HepG2 (cell line): ENCODE measurements at regions not wholly inside any gene's neighbourhood (a gene's known extent, or its start where the extent isn't known, plus 50 kb on each side); places are given as distances from the start of the nearest gene placed in this dataset.

Source experiments
- ELF3 ChIP-seq: IDR thresholded peaks from 2 replicates; pipeline ENCODE4 v1.6.1; 2016; ENCODE audit warnings: missing genetic modification reagents, missing compliant biosample characterization
- MXI1 ChIP-seq: IDR thresholded peaks from 3 replicates; pipeline ENCODE4 v1.6.1; 2012; ENCODE audit warnings: low read depth, low read length, inconsistent platforms, borderline replicate concordance
- RFX3 ChIP-seq: IDR thresholded peaks from 2 replicates; pipeline ENCODE4 v1.6.1; 2016; ENCODE audit warnings: missing biosample characterization, missing genetic modification reagents
- ZBTB7B ChIP-seq: sonication (generic); formaldehyde crosslinking; IDR thresholded peaks from 2 replicates; pipeline ENCODE4 v1.4.0; 2020; ENCODE audit warnings: missing genetic modification reagents
- ZNF232 ChIP-seq: sonication (generic); formaldehyde crosslinking; IDR thresholded peaks from 2 replicates; pipeline ENCODE4 v1.4.0; 2020; ENCODE audit warnings: missing genetic modification reagents, borderline replicate concordance
- ZNF253 ChIP-seq: sonication (generic); formaldehyde crosslinking; IDR thresholded peaks from 2 replicates; pipeline ENCODE4 v1.8.0; 2022; ENCODE audit warnings: mild to moderate bottlenecking, missing genetic modification reagents, borderline replicate concordance
- ZNF350 ChIP-seq: sonication (generic); formaldehyde crosslinking; IDR thresholded peaks from 2 replicates; pipeline ENCODE4 v1.4.0; 2020; ENCODE audit warnings: mild to moderate bottlenecking, low read depth, missing genetic modification reagents, borderline replicate concordance
- ZNF354B ChIP-seq: sonication (generic); formaldehyde crosslinking; IDR thresholded peaks from 2 replicates; pipeline ENCODE4 v1.8.0; 2022; ENCODE audit warnings: mild to moderate bottlenecking, missing genetic modification reagents
- ZNF382 ChIP-seq: sonication (generic); formaldehyde crosslinking; IDR thresholded peaks from 2 replicates; pipeline ENCODE4 v1.5.0; 2020; ENCODE audit warnings: missing genetic modification reagents, mild to moderate bottlenecking, borderline replicate concordance
- ZNF552 ChIP-seq: sonication (generic); formaldehyde crosslinking; IDR thresholded peaks from 2 replicates; pipeline ENCODE4 v1.9.0; 2022; ENCODE audit warnings: missing genetic modification reagents, mild to moderate bottlenecking, borderline replicate concordance
- ZNF839 ChIP-seq: sonication (generic); formaldehyde crosslinking; IDR thresholded peaks from 2 replicates; pipeline ENCODE4 v1.4.0; 2020; ENCODE audit warnings: missing genetic modification reagents, mild to moderate bottlenecking, borderline replicate concordance
- TF ChIP-seq, protein P1 (sequence below): sonication (generic); formaldehyde crosslinking; IDR thresholded peaks from 2 replicates; pipeline ENCODE4 v1.4.0; 2020; ENCODE audit warnings: low read depth, missing genetic modification reagents
- TF ChIP-seq, protein P2 (sequence below): sonication (generic); formaldehyde crosslinking; IDR thresholded peaks from 2 replicates; pipeline ENCODE4 v1.8.1; 2023; ENCODE audit warnings: mild to moderate bottlenecking, inconsistent platforms, moderate library complexity, missing genetic modification reagents, borderline replicate concordance
- TF ChIP-seq, protein P3 (sequence below): sonication (generic); formaldehyde crosslinking; IDR thresholded peaks from 2 replicates; pipeline ENCODE4 v1.4.0; 2020; ENCODE audit warnings: missing genetic modification reagents
- TF ChIP-seq, protein P4 (sequence below), 2 experiments: fragments of 450-650 bp in 1 of 2; sonication (generic) in 1 of 2; formaldehyde crosslinking; IDR thresholded peaks; 2 replicates each; pipeline versions ENCODE4 v1.5.0 to v1.8.0; 2020 to 2022; ENCODE audit warnings: mild to moderate bottlenecking in 1 of 2, missing genetic modification reagents in 1 of 2
- TF ChIP-seq, protein P5 (sequence below): sonication (generic); formaldehyde crosslinking; IDR thresholded peaks from 2 replicates; pipeline ENCODE4 v1.4.0; 2020; ENCODE audit warnings: mild to moderate bottlenecking, missing genetic modification reagents
- TF ChIP-seq, protein P6 (sequence below): sonication (generic); formaldehyde crosslinking; IDR thresholded peaks from 2 replicates; pipeline ENCODE4 v1.9.0; 2022; ENCODE audit warnings: low read depth, missing genetic modification reagents

DNA sequence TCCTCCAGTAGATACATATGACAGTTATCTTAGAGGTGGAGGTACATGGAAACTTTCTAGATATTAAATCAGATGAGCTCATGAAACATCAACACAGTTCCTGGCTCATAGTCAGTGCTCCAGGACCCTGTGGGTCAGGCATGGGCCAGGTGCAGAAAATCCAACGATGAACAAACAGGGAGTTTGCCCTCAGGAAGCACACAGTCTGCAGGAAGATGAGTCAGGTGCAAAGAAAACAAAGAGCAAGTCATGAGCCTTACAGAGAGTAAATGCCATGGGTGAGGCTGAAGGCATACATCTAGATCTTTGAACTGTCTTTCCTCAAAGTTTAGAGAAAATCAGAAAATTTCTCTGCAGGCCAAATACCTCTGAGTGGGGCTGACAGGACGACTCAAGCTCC lies 184.2 kb upstream of the TPM1 start (continued):
- TF ChIP-seq, protein P1, sequence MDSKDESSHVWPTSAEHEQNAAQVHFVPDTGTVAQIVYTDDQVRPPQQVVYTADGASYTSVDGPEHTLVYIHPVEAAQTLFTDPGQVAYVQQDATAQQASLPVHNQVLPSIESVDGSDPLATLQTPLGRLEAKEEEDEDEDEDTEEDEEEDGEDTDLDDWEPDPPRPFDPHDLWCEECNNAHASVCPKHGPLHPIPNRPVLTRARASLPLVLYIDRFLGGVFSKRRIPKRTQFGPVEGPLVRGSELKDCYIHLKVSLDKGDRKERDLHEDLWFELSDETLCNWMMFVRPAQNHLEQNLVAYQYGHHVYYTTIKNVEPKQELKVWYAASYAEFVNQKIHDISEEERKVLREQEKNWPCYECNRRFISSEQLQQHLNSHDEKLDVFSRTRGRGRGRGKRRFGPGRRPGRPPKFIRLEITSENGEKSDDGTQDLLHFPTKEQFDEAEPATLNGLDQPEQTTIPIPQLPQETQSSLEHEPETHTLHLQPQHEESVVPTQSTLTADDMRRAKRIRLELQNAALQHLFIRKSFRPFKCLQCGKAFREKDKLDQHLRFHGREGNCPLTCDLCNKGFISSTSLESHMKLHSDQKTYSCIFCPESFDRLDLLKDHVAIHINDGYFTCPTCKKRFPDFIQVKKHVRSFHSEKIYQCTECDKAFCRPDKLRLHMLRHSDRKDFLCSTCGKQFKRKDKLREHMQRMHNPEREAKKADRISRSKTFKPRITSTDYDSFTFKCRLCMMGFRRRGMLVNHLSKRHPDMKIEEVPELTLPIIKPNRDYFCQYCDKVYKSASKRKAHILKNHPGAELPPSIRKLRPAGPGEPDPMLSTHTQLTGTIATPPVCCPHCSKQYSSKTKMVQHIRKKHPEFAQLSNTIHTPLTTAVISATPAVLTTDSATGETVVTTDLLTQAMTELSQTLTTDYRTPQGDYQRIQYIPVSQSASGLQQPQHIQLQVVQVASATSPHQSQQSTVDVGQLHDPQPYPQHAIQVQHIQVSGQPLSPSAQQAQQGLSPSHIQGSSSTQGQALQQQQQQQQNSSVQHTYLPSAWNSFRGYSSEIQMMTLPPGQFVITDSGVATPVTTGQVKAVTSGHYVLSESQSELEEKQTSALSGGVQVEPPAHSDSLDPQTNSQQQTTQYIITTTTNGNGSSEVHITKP (CRISPR knock-in tag): no peak
- TF ChIP-seq ZNF839 (CRISPR knock-in tag) (no peak), ZNF232 (CRISPR knock-in tag) (no peak), MXI1 (no peak), ZNF253 (CRISPR knock-in tag) (no peak), ZNF552 (CRISPR knock-in tag) (no peak), ZBTB7B (CRISPR knock-in tag) (no peak), ZNF354B (no peak), ZNF350 (CRISPR knock-in tag) (no peak), RFX3 (no peak), ELF3 (no peak), ZNF382 (no peak)
- TF ChIP-seq, protein P2, sequence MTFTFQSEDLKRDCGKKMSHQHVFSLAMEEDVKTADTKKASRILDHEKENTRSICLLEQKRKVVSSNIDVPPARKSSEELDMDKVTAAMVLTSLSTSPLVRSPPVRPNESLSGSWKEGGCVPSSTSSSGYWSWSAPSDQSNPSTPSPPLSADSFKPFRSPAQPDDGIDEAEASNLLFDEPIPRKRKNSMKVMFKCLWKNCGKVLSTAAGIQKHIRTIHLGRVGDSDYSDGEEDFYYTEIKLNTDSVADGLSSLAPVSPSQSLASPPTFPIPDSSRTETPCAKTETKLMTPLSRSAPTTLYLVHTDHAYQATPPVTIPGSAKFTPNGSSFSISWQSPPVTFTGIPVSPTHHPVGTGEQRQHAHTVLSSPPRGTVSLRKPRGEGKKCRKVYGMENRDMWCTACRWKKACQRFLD (CRISPR knock-in tag): no peak
- TF ChIP-seq, protein P3, sequence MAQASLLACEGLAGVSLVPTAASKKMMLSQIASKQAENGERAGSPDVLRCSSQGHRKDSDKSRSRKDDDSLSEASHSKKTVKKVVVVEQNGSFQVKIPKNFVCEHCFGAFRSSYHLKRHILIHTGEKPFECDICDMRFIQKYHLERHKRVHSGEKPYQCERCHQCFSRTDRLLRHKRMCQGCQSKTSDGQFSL (CRISPR knock-in tag): no peak
- TF ChIP-seq, protein P4, sequence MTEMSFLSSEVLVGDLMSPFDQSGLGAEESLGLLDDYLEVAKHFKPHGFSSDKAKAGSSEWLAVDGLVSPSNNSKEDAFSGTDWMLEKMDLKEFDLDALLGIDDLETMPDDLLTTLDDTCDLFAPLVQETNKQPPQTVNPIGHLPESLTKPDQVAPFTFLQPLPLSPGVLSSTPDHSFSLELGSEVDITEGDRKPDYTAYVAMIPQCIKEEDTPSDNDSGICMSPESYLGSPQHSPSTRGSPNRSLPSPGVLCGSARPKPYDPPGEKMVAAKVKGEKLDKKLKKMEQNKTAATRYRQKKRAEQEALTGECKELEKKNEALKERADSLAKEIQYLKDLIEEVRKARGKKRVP (CRISPR knock-in tag; IDR thresholded peaks at IDR 0.05): no peak
- TF ChIP-seq, protein P5, sequence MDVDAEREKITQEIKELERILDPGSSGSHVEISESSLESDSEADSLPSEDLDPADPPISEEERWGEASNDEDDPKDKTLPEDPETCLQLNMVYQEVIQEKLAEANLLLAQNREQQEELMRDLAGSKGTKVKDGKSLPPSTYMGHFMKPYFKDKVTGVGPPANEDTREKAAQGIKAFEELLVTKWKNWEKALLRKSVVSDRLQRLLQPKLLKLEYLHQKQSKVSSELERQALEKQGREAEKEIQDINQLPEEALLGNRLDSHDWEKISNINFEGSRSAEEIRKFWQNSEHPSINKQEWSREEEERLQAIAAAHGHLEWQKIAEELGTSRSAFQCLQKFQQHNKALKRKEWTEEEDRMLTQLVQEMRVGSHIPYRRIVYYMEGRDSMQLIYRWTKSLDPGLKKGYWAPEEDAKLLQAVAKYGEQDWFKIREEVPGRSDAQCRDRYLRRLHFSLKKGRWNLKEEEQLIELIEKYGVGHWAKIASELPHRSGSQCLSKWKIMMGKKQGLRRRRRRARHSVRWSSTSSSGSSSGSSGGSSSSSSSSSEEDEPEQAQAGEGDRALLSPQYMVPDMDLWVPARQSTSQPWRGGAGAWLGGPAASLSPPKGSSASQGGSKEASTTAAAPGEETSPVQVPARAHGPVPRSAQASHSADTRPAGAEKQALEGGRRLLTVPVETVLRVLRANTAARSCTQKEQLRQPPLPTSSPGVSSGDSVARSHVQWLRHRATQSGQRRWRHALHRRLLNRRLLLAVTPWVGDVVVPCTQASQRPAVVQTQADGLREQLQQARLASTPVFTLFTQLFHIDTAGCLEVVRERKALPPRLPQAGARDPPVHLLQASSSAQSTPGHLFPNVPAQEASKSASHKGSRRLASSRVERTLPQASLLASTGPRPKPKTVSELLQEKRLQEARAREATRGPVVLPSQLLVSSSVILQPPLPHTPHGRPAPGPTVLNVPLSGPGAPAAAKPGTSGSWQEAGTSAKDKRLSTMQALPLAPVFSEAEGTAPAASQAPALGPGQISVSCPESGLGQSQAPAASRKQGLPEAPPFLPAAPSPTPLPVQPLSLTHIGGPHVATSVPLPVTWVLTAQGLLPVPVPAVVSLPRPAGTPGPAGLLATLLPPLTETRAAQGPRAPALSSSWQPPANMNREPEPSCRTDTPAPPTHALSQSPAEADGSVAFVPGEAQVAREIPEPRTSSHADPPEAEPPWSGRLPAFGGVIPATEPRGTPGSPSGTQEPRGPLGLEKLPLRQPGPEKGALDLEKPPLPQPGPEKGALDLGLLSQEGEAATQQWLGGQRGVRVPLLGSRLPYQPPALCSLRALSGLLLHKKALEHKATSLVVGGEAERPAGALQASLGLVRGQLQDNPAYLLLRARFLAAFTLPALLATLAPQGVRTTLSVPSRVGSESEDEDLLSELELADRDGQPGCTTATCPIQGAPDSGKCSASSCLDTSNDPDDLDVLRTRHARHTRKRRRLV: no peak
- TF ChIP-seq, protein P6, sequence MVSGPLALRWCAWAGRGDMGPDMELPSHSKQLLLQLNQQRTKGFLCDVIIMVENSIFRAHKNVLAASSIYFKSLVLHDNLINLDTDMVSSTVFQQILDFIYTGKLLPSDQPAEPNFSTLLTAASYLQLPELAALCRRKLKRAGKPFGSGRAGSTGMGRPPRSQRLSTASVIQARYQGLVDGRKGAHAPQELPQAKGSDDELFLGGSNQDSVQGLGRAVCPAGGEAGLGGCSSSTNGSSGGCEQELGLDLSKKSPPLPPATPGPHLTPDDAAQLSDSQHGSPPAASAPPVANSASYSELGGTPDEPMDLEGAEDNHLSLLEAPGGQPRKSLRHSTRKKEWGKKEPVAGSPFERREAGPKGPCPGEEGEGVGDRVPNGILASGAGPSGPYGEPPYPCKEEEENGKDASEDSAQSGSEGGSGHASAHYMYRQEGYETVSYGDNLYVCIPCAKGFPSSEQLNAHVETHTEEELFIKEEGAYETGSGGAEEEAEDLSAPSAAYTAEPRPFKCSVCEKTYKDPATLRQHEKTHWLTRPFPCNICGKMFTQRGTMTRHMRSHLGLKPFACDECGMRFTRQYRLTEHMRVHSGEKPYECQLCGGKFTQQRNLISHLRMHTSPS (CRISPR knock-in tag): no peak
